Liver (tissue), 8 donors: ENCODE measurements at regions not wholly inside any gene's neighbourhood (a gene's known extent, or its start where the extent isn't known, plus 50 kb on each side); places are given as distances from the start of the nearest gene placed in this dataset.

Experiments used
- DNase-seq: peaks from one replicate; pipeline ENCODE4 v3.0.0-alpha.2; 2017; ENCODE audit warnings: low spot score
- H3K27ac ChIP-seq, 2 donors: one replicate each; pipeline ENCODE4 v1.7.0; 2013; ENCODE audit warnings: inconsistent platforms in 2 of 2, low read length in 2 of 2, control low read depth in 1 of 2, low read depth in 1 of 2, mild to moderate bottlenecking in 1 of 2
- H3K27me3 ChIP-seq, 4 donors: one replicate each; pipeline versions ENCODE4 v1.6.1 to v1.7.0; 2013; ENCODE audit warnings: low read length in 3 of 4, inconsistent platforms in 1 of 4, mild to moderate bottlenecking in 1 of 4, moderate library complexity in 1 of 4; ENCODE audit not compliant: control insufficient read depth in 4 of 4, insufficient read depth in 4 of 4
- H3K36me3 ChIP-seq, 4 donors: one replicate each; pipeline versions ENCODE4 v1.6.1 to v1.7.0; 2013; ENCODE audit warnings: low read length in 3 of 4, mild to moderate bottlenecking in 3 of 4, low read depth in 1 of 4, moderate library complexity in 1 of 4; ENCODE audit not compliant: control insufficient read depth in 4 of 4, insufficient read depth in 3 of 4
- H3K4me1 ChIP-seq, 4 donors: one replicate each; pipeline versions ENCODE4 v1.6.1 to v1.7.0; 2013; ENCODE audit warnings: low read length in 3 of 4, mild to moderate bottlenecking in 3 of 4, moderate library complexity in 1 of 4; ENCODE audit not compliant: control insufficient read depth in 4 of 4, insufficient read depth in 4 of 4
- H3K4me3 ChIP-seq, 3 donors: one replicate each; pipeline versions ENCODE4 v1.6.1 to v1.7.0; 2013; ENCODE audit warnings: low read length in 3 of 3, control low read depth in 1 of 3, low read depth in 1 of 3, mild to moderate bottlenecking in 1 of 3
- H3K9ac ChIP-seq, 2 donors: one replicate each; pipeline ENCODE4 v1.7.0; 2013; ENCODE audit warnings: low read length in 2 of 2, mild to moderate bottlenecking in 2 of 2, moderate library complexity in 2 of 2, control low read depth in 1 of 2, low read depth in 1 of 2
- H3K9me3 ChIP-seq, 4 donors: one replicate each; pipeline versions ENCODE4 v1.6.1 to v1.7.0; 2013; ENCODE audit warnings: low read length in 3 of 4; ENCODE audit not compliant: control insufficient read depth in 4 of 4
- EGR1 ChIP-seq, 2 donors: IDR thresholded peaks; 2 replicates each; pipeline ENCODE4 v1.6.1; 2016 to 2018; ENCODE audit warnings: antibody characterized with exemption in 2 of 2, low read depth in 2 of 2
- FOXA1 ChIP-seq: IDR thresholded peaks from 2 replicates; pipeline ENCODE4 v1.6.1; 2016; ENCODE audit warnings: antibody characterized with exemption
- FOXA2 ChIP-seq: IDR thresholded peaks from 2 replicates; pipeline ENCODE4 v1.6.1; 2016; ENCODE audit warnings: antibody characterized with exemption
- GABPA ChIP-seq, 2 donors: IDR thresholded peaks in 1 of 2; conservative IDR thresholded peaks in 1 of 2; 2 replicates each; pipeline ENCODE4 v1.6.1; 2016; ENCODE audit warnings: antibody characterized with exemption in 2 of 2, mild to moderate bottlenecking in 1 of 2, moderate library complexity in 1 of 2
- HNF4A ChIP-seq, 2 donors: conservative IDR thresholded peaks; 2 replicates each; pipeline ENCODE4 v1.6.1; 2016; ENCODE audit warnings: antibody characterized with exemption in 2 of 2, mild to moderate bottlenecking in 2 of 2
- HNF4G ChIP-seq: IDR thresholded peaks from 2 replicates; pipeline ENCODE4 v1.6.1; 2016; ENCODE audit warnings: antibody characterized with exemption
- JUND ChIP-seq, 2 donors: IDR thresholded peaks; 2 replicates each; pipeline ENCODE4 v1.6.1; 2016; ENCODE audit warnings: antibody characterized with exemption in 2 of 2
- NR2F2 ChIP-seq: IDR thresholded peaks from 2 replicates; pipeline ENCODE4 v1.6.1; 2016; ENCODE audit warnings: antibody characterized with exemption
- RAD21 ChIP-seq, 2 donors: IDR thresholded peaks; 2 replicates each; pipeline ENCODE4 v1.6.1; 2016; ENCODE audit warnings: antibody characterized with exemption in 2 of 2, mild to moderate bottlenecking in 2 of 2
- REST ChIP-seq: IDR thresholded peaks from 2 replicates; pipeline ENCODE4 v1.6.1; 2016; ENCODE audit warnings: antibody characterized with exemption, mild to moderate bottlenecking
- RXRA ChIP-seq, 2 donors: IDR thresholded peaks; 2 replicates each; pipeline ENCODE4 v1.6.1; 2017 to 2018; ENCODE audit warnings: antibody characterized with exemption in 2 of 2, mild to moderate bottlenecking in 1 of 2
- SP1 ChIP-seq: IDR thresholded peaks from 2 replicates; pipeline ENCODE4 v1.6.1; 2018; ENCODE audit warnings: antibody characterized with exemption, mild to moderate bottlenecking
- TAF1 ChIP-seq: conservative IDR thresholded peaks from 2 replicates; pipeline ENCODE4 v1.6.1; 2016; ENCODE audit warnings: antibody characterized with exemption, mild to moderate bottlenecking
- YY1 ChIP-seq: IDR thresholded peaks from 2 replicates; pipeline ENCODE4 v1.6.1; 2016; ENCODE audit warnings: antibody characterized with exemption, mild to moderate bottlenecking
- ZBTB33 ChIP-seq: IDR thresholded peaks from 2 replicates; pipeline ENCODE4 v1.6.1; 2016; ENCODE audit warnings: antibody characterized with exemption
- WGBS: extraction: QIAGEN DNeasy Blood & Tissue Kit; methylation state at CpG from one replicate; pipeline ENCODE4 v1.1.7; 2013; 5-methylcytosine and 5-hydroxymethylcytosine counted together
- TF ChIP-seq, protein P1 (sequence below): fragments of 150-350 bp; IDR thresholded peaks from 2 replicates; pipeline ENCODE4 v1.5.1; 2017; ENCODE audit warnings: improper control_type of control experiment, low read depth, low read length; ENCODE audit not compliant: missing input control
- TF ChIP-seq, protein P2 (sequence below): IDR thresholded peaks from 2 replicates; pipeline ENCODE4 v1.6.1; 2016; ENCODE audit warnings: antibody characterized with exemption
- donor health status: healthy.
- donor health status: healthy.
- donor health status: healthy.
- donor health status: healthy.
- donor health status: healthy.

- H3K4me1 ChIP-seq, result peaks cover 0 to 9% (median 0%) of the 10 kb centered on the region in 4 donors
- no peak for TF ChIP-seq YY1
- TF ChIP-seq RAD21 (IDR thresholded peaks at IDR 0.05), result no peak
- no peak for TF ChIP-seq RXRA (IDR thresholded peaks at IDR 0.05)
- no peak for TF ChIP-seq JUND (IDR thresholded peaks at IDR 0.05)
- TF ChIP-seq HNF4A (conservative IDR thresholded peaks at IDR 0.05), result no peak
- no peak for TF ChIP-seq EGR1 (IDR thresholded peaks at IDR 0.05; ENCODE audit: low read depth in 2 of 2)
- TF ChIP-seq, protein P1, sequence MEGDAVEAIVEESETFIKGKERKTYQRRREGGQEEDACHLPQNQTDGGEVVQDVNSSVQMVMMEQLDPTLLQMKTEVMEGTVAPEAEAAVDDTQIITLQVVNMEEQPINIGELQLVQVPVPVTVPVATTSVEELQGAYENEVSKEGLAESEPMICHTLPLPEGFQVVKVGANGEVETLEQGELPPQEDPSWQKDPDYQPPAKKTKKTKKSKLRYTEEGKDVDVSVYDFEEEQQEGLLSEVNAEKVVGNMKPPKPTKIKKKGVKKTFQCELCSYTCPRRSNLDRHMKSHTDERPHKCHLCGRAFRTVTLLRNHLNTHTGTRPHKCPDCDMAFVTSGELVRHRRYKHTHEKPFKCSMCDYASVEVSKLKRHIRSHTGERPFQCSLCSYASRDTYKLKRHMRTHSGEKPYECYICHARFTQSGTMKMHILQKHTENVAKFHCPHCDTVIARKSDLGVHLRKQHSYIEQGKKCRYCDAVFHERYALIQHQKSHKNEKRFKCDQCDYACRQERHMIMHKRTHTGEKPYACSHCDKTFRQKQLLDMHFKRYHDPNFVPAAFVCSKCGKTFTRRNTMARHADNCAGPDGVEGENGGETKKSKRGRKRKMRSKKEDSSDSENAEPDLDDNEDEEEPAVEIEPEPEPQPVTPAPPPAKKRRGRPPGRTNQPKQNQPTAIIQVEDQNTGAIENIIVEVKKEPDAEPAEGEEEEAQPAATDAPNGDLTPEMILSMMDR, result no peak
- no peak for TF ChIP-seq ZBTB33
- no peak for TF ChIP-seq TAF1
- TF ChIP-seq HNF4G, result no peak
- no peak overlapping the region for H3K4me3 ChIP-seq
- H3K9me3 ChIP-seq, result no peaks in the 10 kb centered on the region
- 4% methylated on average over 1 of the region's 1 CpG for WGBS
- no peaks in the 10 kb centered on the region for H3K36me3 ChIP-seq
- no peak overlapping the region for H3K27ac ChIP-seq
- DNase-seq, result no peak
- H3K9ac ChIP-seq, result no peak overlapping the region
- H3K27me3 ChIP-seq, result no peaks in the 10 kb centered on the region
Observed at GRCh38 chr15:70283511-70283910, 185.8 kb upstream of the TLE3 start.

- Histone ChIP-seq H3K4me1 (peaks cover 0 to 9% (median 0%) of the 10 kb centered on the region in 4 donors), H3K36me3 (no peaks in the 10 kb centered on the region), H3K9ac (no peak overlapping the region), H3K27ac (no peak overlapping the region), H3K9me3 (no peaks in the 10 kb centered on the region), H3K4me3 (no peak overlapping the region), H3K27me3 (no peaks in the 10 kb centered on the region)
- TF ChIP-seq NR2F2 (no peak), FOXA2 (no peak), TAF1 (no peak), YY1 (no peak), SP1 (no peak), ZBTB33 (no peak), HNF4G (no peak), GABPA (IDR thresholded peaks at IDR 0.05 in 1 of 2, conservative IDR thresholded peaks at IDR 0.05 in 1 of 2) (no peak), RAD21 (IDR thresholded peaks at IDR 0.05) (no peak), REST (no peak), FOXA1 (no peak), EGR1 (IDR thresholded peaks at IDR 0.05; ENCODE audit: low read depth in 2 of 2) (no peak), JUND (IDR thresholded peaks at IDR 0.05) (no peak), RXRA (IDR thresholded peaks at IDR 0.05) (no peak)
- TF ChIP-seq, protein P1, result no peak
- TF ChIP-seq, protein P2, sequence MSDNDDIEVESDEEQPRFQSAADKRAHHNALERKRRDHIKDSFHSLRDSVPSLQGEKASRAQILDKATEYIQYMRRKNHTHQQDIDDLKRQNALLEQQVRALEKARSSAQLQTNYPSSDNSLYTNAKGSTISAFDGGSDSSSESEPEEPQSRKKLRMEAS, result no peak
- 91% methylated on average over 4 of the region's 4 CpGs for WGBS
- no peak for DNase-seq
Observed at GRCh38 chr15:70281811-70282307, 184.1 kb upstream of the TLE3 start.
